Jurkat, Clone E6-1 (cell line): ENCODE measurements at regions not wholly inside any gene's neighbourhood (a gene's known extent, or its start where the extent isn't known, plus 50 kb on each side); places are given as distances from the start of the nearest gene placed in this dataset.

Source experiments
- DNase-seq: peaks from one replicate; pipeline ENCODE4 v3.0.0-alpha.2; 2011; ENCODE audit warnings: low read depth, low spot score
- H3K4me3 ChIP-seq: 2 replicates; pipeline ENCODE4 v1.5.1; 2011; ENCODE audit warnings: mild to moderate bottlenecking, low read length, control low read depth, moderate library complexity

- no peak overlapping the region for H3K4me3 ChIP-seq
- no peak for DNase-seq
Measured at GRCh38 chr6:90753820-90754643, 167.2 kb upstream of the MAP3K7 start.

- DNase-seq: no peak
Measured at GRCh38 chr6:90739802-90740201, 152.9 kb upstream of the MAP3K7 start.

DNA sequence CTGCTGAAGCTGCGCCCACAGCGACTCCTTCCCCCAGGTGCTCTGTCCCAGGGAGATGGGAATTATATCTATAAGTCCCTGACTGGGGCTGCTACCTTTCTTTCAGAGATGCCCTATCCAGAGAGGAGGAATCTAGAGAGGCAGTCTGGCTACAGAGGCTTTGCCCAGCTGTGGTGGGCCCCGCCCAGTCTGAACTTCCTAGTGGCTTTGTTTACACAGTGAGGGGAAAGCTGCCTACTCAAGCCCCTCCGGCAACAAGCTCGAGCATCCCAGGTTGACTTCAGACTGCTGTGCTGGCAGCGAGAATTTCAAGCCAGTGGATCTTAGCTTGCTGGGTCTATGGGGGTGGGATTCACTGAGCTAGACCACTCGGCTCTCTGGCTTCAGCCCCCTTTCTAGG is 152.5 kb upstream of the MAP3K7 start:
- no peak for DNase-seq
- H3K4me3 ChIP-seq: no peak overlapping the region

More at GRCh38 chr6:90739802-90740201, 152.9 kb upstream of the MAP3K7 start:
- H3K4me3 ChIP-seq: no peak overlapping the region

- DNase-seq: no peak
- H3K4me3 ChIP-seq: no peak overlapping the region
Measured at GRCh38 chr6:90730151-90730673, 143.3 kb upstream of the MAP3K7 start.

DNA sequence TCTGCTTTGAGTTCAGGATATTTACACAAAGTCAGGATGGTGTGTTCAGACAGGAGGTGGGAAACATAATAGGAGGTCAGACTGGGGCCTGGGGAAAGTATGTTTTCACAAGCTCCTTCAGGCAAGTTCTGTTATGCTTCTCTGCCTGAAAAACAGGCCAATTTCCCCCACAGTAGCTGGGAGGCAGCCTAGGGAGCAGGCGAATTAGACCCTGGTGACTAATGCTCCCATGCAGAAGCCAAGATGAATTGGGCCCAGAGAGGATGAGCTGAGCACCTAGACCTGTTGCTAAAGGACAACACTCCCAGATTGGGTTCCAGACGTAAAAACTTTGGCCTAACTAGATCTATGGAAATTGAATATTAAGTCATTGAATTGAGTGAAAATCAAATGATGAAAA is 142.2 kb upstream of the MAP3K7 start:
- H3K4me3 ChIP-seq: no peak overlapping the region
- DNase-seq: no peak

GRCh38 chr6:90722648-90723047 is 135.8 kb upstream of the MAP3K7 start:
- H3K4me3 ChIP-seq: no peak overlapping the region
- DNase-seq: no peak

DNA sequence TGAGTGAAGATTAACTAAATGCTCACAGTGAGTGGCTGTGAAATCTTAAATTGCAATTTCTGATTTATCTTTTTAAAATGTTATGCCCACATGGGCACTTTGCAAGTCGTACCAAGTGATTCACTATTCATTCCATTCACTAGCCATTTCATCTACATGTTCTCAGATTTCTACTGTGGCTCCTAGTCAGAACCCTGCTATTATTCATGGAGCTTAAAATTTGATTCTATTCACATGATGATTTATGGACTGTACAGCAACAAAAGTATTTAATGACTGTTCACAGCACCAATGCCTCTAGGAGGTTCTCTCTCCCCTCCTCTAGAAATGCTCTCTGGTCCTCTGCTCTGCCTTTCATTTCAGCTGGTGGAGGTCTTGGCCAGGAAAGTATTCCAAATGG is 133.5 kb upstream of the MAP3K7 start:
- no peak for DNase-seq
- H3K4me3 ChIP-seq: no peak overlapping the region

DNA sequence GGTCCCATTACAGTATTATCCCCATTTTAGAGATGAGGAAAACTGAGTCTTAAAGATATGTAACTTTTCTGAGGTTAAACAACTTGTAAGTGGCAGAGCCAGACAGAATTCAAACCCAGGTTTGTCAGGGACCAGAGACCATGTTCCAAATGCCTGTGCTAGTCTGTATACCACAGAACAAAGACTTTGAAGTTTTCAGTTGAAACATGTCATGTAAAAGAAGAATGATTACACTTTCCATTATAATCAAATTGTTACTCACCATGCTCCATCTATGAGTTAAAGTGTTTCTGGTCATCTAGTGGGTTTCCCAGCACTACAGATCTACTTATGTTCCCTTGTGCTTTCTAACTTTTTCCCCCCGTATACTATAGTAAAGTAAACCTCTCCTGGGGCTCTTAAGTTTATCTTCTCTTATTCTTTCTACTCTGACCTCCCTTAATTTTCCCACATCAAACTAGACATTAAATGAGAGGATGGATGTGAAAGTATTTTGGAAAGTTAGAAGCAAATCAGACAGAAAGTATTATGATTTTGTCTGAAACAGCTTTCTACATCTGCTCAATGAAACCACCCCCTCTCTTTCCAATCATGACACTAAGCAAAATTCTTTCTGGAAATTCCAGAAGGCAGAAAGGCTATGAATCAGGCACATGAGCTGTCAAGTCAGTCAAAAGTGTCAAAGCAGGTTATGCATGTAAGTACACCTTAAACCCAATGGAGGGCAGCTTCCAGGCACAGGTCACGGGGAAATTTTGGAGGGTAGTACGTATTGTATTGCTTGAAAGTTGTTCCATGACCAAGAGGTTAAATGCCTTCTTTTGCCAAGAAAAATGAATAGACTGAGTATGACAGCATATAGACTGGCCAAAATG is 132.7 kb upstream of the MAP3K7 start:
- no peak overlapping the region for H3K4me3 ChIP-seq
- DNase-seq: no peak

DNA sequence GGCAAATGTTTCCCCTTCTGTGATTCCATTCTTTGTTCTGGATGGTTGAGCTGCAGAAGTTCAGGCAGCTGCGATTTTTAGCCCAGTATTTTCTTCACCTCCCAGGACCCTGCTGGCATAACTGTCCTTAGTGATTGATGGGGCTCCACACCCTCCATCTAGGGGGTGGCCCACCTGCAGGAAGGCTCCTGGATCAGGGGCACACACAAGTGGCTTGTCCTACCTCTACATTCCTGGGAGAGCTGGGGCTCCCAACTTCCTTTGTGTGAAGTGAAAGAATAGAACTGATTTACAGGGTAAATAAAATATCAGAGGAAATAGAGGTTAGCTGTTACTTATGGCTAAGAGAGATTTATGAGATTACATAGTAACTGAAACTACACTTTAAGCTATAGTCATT is 129.5 kb upstream of the MAP3K7 start:
- no peak for DNase-seq
- H3K4me3 ChIP-seq: no peak overlapping the region

DNA sequence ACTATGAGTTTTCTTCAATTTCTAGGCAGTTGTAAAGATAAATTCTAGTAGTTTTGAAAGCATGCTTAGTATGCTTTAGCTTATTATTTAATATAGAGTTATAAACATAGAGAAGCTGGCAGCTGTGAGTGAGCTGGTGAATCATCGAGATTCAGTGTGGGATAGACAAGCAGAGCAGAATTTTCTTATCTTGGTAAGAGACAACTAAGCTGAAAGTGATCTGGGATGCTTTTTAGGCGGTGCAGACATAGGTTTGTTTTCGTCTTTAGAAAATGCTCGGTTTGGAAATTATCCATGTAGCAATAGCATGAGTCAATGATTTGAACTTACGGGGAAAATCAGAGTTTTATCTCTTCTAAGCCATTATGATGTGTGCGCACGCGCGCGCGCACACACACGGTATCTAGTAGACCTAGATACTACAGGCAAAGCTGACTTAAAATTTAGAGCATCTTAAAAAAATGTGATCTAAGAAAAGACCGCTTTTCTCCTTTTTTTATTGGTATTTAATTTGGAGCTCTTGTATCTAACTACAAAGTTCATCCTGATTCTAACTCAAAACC is 128.3 kb upstream of the MAP3K7 start:
- DNase-seq: no peak
- no peak overlapping the region for H3K4me3 ChIP-seq

- no peak for DNase-seq
Measured at GRCh38 chr6:90714319-90714718, 127.4 kb upstream of the MAP3K7 start.

DNA sequence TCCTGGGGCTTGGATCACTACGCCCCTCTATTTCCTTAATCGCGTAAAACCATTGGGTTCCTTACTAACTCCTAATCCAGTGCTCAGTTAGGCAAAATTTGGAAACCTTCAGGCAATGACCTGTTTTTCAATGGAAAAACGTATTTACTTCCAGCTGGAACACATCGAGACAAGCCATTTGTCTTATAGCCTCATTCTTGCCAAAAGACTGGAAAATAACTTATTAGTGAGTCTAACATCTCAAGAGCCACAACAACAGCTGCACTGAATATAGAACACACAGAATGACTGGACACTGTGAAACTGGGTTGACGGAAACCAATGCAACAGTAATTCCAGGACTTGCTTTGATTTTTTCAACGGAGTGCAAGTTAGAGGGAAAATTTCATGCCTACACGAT is 125.2 kb upstream of the MAP3K7 start:
- no peak overlapping the region for H3K4me3 ChIP-seq
- no peak for DNase-seq

More at GRCh38 chr6:90714319-90714718, 127.4 kb upstream of the MAP3K7 start:
- H3K4me3 ChIP-seq: no peak overlapping the region

- DNase-seq: no peak
- H3K4me3 ChIP-seq: no peak overlapping the region
Measured at GRCh38 chr6:90709431-90709996, 122.6 kb upstream of the MAP3K7 start.

- H3K4me3 ChIP-seq: no peak overlapping the region
- DNase-seq: no peak
Measured at GRCh38 chr6:90708206-90708737, 121.4 kb upstream of the MAP3K7 start.

GRCh38 chr6:90707246-90707645 is 120.4 kb upstream of the MAP3K7 start:
- no peak for DNase-seq
- no peak overlapping the region for H3K4me3 ChIP-seq

GRCh38 chr6:90703336-90703735 is 116.5 kb upstream of the MAP3K7 start:
- DNase-seq: no peak
- no peak overlapping the region for H3K4me3 ChIP-seq

GRCh38 chr6:90701926-90702325 is 115.1 kb upstream of the MAP3K7 start:
- no peak for DNase-seq
- no peak overlapping the region for H3K4me3 ChIP-seq

GRCh38 chr6:90701146-90701781 is 114.4 kb upstream of the MAP3K7 start:
- peak; percentile 77 for DNase-seq

GRCh38 chr6:90695316-90695715 is 108.4 kb upstream of the MAP3K7 start:
- peak; percentile 91 for DNase-seq
- H3K4me3 ChIP-seq: no peak overlapping the region; the same call in 1 of the 2 replicates

More at GRCh38 chr6:90701146-90701781, 114.4 kb upstream of the MAP3K7 start:
- no peak overlapping the region for H3K4me3 ChIP-seq
